Osteocyte (in vitro differentiated cells): ENCODE measurements at regions not wholly inside any gene's neighbourhood (a gene's known extent, or its start where the extent isn't known, plus 50 kb on each side); places are given as distances from the start of the nearest gene placed in this dataset.

Experiments
- DNase-seq: peaks from one replicate; pipeline ENCODE4 v3.0.0; 2021; ENCODE audit warnings: mixed read lengths; ENCODE audit not compliant: unreplicated experiment; ENCODE audit errors: extremely low spot score
- H3K27ac Mint-ChIP-seq: one replicate; pipeline ENCODE4 v1.8.0; 2021; ENCODE audit warnings: mild to moderate bottlenecking, mixed read lengths; ENCODE audit not compliant: unreplicated experiment
- H3K27me3 Mint-ChIP-seq: one replicate; pipeline ENCODE4 v1.8.0; 2021; ENCODE audit warnings: mixed read lengths; ENCODE audit not compliant: unreplicated experiment
- H3K36me3 Mint-ChIP-seq: one replicate; pipeline ENCODE4 v1.8.0; 2021; ENCODE audit warnings: mixed read lengths; ENCODE audit not compliant: unreplicated experiment
- H3K4me1 Mint-ChIP-seq: one replicate; pipeline ENCODE4 v1.8.0; 2021; ENCODE audit warnings: mixed read lengths; ENCODE audit not compliant: unreplicated experiment
- H3K4me3 Mint-ChIP-seq: one replicate; pipeline ENCODE4 v1.8.0; 2021; ENCODE audit warnings: mild to moderate bottlenecking, moderate library complexity, mixed read lengths; ENCODE audit not compliant: unreplicated experiment
- H3K9me3 Mint-ChIP-seq: one replicate; pipeline ENCODE4 v1.8.0; 2021; ENCODE audit warnings: mixed read lengths; ENCODE audit not compliant: unreplicated experiment
- CTCF ChIP-seq: fragments of 200-600 bp; sonication (generic); IDR thresholded peaks from 2 replicates; pipeline ENCODE4 v1.5.0; 2021; ENCODE audit warnings: antibody characterized with exemption, mild to moderate bottlenecking, moderate library complexity

GRCh38 chr11:23313001-23313400 is 452.7 kb upstream of the CCDC179 start:
- Mint-ChIP-seq H3K4me3 (no peak overlapping the region), H3K36me3 (no peaks in the 10 kb centered on the region), H3K27me3 (no peaks in the 10 kb centered on the region), H3K4me1 (peaks cover 20% of the 10 kb centered on the region), H3K27ac (no peak overlapping the region), H3K9me3 (no peaks in the 10 kb centered on the region)
- no peak for DNase-seq
- no peak for TF ChIP-seq CTCF

GRCh38 chr11:23314162-23314561 is 453.9 kb upstream of the CCDC179 start:
- H3K27me3 Mint-ChIP-seq, result no peaks in the 10 kb centered on the region
- peaks cover 20% of the 10 kb centered on the region for H3K4me1 Mint-ChIP-seq
- no peak overlapping the region for H3K27ac Mint-ChIP-seq
- H3K9me3 Mint-ChIP-seq, result no peaks in the 10 kb centered on the region
- no peak for TF ChIP-seq CTCF
- H3K36me3 Mint-ChIP-seq, result no peaks in the 10 kb centered on the region
- no peak for DNase-seq
- no peak overlapping the region for H3K4me3 Mint-ChIP-seq

- Mint-ChIP-seq H3K36me3 (no peaks in the 10 kb centered on the region), H3K27me3 (no peaks in the 10 kb centered on the region), H3K9me3 (peaks cover 1% of the 10 kb centered on the region), H3K4me3 (no peak overlapping the region), H3K27ac (no peak overlapping the region), H3K4me1 (peaks cover 18% of the 10 kb centered on the region)
- no peak for TF ChIP-seq CTCF
- DNase-seq, result no peak
These were observed 455.0 kb upstream of the CCDC179 start for GRCh38 chr11:23315286-23315685.

- no peak for DNase-seq
- no peak for TF ChIP-seq CTCF
- H3K9me3 Mint-ChIP-seq, result peaks cover 4% of the 10 kb centered on the region
- no peak overlapping the region for H3K4me3 Mint-ChIP-seq
- H3K4me1 Mint-ChIP-seq, result peaks cover 5% of the 10 kb centered on the region
- H3K27ac Mint-ChIP-seq, result no peak overlapping the region
- H3K27me3 Mint-ChIP-seq, result no peaks in the 10 kb centered on the region
- no peaks in the 10 kb centered on the region for H3K36me3 Mint-ChIP-seq
These were observed 457.5 kb upstream of the CCDC179 start for GRCh38 chr11:23317816-23318215.

- Mint-ChIP-seq H3K9me3 (peaks cover 12% of the 10 kb centered on the region), H3K4me3 (no peak overlapping the region), H3K27ac (no peak overlapping the region), H3K36me3 (no peaks in the 10 kb centered on the region), H3K27me3 (no peaks in the 10 kb centered on the region), H3K4me1 (no peaks in the 10 kb centered on the region)
- no peak for DNase-seq
- TF ChIP-seq CTCF, result no peak
These were observed 458.4 kb upstream of the CCDC179 start for GRCh38 chr11:23318670-23319069.
